ENCODE measurements at regions not wholly inside any gene's neighbourhood (a gene's known extent, or its start where the extent isn't known, plus 50 kb on each side); places are given as distances from the start of the nearest gene placed in this dataset.

DNA sequence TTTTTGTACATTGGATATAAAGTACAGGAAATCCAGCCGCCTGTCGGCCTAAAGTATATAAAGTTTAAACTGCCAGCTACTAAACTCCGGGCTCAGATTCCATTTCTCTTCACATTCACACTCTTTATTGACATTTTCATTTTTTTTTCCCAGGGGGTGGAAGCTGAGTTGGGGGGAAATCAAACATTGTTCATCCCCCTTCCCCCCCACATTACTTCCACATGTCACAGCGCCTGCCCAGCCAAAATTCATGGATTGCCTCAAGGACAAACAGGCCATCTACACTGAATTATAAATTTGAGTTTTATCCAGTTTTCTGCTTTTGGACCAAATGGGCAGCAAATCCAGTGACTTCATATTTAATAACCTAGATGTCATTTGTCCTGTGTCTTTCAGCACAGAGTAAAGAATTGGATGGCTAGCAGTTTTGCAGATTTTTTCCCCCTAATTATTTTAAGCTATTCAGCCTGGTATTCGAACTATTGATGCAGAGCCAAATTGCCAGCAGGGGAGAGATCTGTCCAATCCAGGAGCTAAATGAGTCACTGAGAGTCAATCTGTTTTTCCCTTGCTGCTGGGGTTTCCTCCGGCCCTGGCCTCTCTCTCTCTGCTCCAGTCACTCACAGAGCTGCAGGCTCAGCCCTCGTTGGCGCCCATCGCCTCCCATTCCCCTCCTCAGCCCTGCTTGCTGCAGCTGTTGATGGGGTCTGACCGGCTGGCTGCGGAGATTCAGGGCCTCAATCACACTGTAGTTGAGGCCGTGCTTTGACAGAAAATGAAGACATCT is 98.0 kb downstream of the LMO4 start:
- TF ChIP-seq, protein P1, sequence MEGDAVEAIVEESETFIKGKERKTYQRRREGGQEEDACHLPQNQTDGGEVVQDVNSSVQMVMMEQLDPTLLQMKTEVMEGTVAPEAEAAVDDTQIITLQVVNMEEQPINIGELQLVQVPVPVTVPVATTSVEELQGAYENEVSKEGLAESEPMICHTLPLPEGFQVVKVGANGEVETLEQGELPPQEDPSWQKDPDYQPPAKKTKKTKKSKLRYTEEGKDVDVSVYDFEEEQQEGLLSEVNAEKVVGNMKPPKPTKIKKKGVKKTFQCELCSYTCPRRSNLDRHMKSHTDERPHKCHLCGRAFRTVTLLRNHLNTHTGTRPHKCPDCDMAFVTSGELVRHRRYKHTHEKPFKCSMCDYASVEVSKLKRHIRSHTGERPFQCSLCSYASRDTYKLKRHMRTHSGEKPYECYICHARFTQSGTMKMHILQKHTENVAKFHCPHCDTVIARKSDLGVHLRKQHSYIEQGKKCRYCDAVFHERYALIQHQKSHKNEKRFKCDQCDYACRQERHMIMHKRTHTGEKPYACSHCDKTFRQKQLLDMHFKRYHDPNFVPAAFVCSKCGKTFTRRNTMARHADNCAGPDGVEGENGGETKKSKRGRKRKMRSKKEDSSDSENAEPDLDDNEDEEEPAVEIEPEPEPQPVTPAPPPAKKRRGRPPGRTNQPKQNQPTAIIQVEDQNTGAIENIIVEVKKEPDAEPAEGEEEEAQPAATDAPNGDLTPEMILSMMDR (conservative IDR thresholded peaks at IDR 0.05 in 1 of 2, IDR thresholded peaks at IDR 0.05 in 1 of 2; ENCODE audit: extremely low read depth in 1 of 2, insufficient read depth in 1 of 2, low read depth in 1 of 2, low read length in 2 of 2): no peak
- no peak for TF ChIP-seq EZH2 (IDR thresholded peaks at IDR 0.05; ENCODE audit: borderline replicate concordance, low read length)
